HG03571 (cell line): ENCODE measurements at regions not wholly inside any gene's neighbourhood (a gene's known extent, or its start where the extent isn't known, plus 50 kb on each side); places are given as distances from the start of the nearest gene placed in this dataset.
"Not testable (repeated sequence)": the region's sequence is repeated elsewhere in the genome, so short reads cannot be mapped to it uniquely, and the experiment has no call there.

Experiments used
- ATAC-seq: cut with Tn5 transposase; IDR thresholded peaks from one replicate; pipeline ENCODE4 v1.9.1; 2021; ENCODE audit not compliant: unreplicated experiment

DNA sequence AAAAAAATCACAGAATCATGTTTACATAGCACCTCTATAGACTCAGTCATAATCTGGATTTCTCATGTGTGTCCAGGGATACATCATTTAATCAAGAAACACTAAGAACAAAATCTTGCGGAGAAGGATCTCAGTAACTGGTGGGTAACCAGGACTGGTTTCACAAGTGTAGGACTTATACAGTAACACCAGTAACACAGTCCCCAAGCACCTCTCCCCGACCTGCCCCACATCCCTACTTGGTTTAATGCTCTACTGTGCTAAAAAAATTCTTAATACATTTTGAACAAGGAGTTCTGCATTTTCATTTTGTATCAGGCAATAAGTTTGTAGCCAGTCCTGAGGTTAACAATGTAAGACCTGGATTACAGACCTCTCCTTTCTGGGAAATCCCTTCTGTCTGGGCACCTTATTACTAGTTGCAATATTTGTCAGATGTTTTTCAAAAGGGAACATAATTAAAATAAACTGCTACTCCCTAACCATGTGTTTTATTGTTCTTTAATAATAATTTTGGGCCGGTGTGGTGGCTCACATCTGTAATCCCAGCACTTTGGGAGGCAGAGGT, 57.6 kb upstream of the BBX start:
- no peak for ATAC-seq

- ATAC-seq = no peak
Observed at GRCh38 chr3:107468782-107469181, 54.0 kb upstream of the BBX start.

GRCh38 chr3:107470496-107470895, 52.3 kb upstream of the BBX start:
- not testable (repeated sequence) for ATAC-seq
